ENCODE measurements at regions not wholly inside any gene's neighbourhood (a gene's known extent, or its start where the extent isn't known, plus 50 kb on each side); places are given as distances from the start of the nearest gene placed in this dataset.

DNA sequence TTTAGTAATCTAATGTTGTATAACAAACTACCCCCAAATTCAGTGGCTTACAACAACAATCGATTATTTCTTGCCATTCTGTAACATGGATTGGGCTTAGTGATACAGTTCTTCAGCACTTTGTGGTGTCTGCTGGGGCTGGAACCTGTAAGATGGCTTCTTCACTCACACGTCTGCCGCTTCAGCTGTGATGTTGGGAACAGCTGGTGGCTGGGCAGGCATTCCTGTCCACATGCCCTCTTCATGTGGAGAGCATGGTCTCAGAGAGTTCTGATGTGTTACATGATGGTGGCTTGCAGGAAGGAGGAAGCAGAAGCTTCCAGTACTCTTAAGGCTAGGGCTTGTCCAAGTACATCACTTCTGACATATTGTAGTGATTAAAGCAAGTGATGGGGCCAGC is 276.9 kb downstream of the PTBP2 start:
- no peak for DNase-seq

DNA sequence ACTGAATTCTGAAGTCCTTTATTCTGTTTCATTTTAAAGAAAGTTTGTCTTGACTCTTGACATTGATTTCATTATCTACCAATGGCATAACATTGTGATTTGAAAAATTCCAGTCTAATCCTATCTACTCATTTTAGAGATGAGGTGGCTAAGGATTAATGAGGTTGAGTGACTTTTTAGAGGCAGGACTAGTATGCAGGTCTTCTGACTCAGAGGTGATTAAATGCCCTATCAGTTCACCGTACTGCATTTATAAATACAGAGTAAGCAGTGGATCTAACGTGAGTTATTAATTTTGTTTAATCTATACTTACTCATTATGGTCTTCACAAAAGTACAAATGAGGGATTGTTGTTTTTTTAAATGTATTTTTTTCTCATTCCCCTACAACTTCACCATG is 277.6 kb downstream of the PTBP2 start:
- DNase-seq, result no peak

- no peak for DNase-seq
These were observed 282.5 kb downstream of the PTBP2 start for GRCh38 chr1:97004054-97004453.

DNA sequence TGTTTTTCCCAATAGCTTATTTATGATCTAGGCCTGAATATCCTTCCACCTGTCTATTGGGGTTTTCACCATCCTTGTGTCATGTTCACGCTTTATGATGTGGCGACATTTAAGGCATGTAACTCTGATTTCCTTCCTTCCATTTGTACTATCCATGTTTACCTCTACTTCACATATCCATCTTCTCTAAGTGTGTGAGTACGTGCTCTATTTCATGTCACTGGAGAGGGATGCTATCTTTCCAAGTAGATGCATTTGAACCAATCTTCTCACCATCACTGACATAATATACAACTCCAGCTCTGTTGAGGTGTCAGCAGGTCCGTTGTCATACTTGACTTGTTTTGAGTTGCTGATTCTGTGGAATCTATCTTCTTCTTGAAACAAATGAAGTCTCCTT is 283.2 kb downstream of the PTBP2 start:
- DNase-seq, result no peak

- peak; percentile 40 for DNase-seq
These were observed 284.6 kb downstream of the PTBP2 start for GRCh38 chr1:97006044-97006661.

DNA sequence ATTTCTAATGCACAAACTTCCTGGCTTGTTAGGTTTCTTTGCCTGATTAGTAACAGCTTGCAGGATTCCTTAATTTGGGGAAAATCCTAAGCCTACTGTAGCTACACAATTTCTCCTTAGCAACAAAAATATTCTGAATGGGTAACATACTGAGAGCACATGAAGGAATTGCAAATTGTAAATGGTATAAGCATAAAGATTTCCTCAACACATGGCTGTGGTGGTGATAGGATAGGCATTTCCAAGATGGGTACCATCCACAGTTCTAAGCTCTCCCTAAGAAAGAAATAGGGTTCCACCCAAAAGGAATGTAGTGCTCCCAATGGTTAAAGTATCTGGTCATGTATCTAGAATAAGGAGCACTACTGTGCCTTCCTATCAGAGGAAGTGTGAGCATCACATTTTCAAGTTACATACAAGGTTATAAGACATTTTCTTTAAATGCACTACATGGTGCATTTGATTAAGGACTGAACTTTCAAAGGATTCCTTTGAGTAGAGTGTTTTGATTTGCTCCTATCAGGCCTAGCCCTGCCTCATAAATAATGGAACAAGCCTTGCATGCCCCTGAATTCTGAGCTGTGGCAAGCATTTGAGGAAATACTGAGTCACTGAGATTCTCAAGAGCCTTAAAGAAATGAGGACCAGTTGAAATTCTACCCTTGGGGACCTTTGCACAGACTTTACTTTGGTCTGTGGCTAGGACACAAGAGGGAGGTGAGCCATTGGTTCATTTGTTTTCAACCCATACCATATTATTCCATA is 286.4 kb downstream of the PTBP2 start:
- DNase-seq, result no peak

DNA sequence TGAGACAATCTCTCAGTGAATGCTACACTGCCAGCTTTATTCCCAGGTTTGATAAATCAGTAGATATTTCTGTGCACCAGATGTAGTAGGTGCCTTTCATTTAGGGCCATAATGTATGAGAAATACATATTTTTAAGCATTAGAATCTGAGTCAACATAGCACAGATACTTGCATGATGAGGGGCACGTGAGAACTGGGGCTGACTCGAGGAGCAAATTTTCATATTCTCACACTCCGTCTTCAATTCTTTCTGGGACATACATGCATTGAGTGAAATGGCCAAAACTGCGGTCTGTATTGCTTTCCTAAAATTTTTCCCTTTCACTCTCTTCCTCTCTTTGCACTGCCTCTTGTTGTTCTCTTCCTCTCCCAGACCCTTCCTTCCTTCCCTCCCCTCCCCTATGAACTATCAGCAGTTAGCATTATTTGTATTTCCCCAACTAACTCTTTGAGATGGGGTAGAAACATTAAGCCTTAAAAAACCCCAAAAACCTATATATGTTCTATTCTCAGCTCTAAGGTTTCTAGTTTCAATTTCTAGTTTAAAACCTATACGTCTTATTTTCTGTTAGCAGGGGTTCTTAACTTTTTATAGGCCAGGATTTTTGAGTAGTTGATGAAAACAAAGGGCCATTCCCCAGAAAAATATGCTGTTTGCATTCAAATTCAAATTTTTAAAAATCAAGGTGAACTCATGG is 289.1 kb downstream of the PTBP2 start:
- DNase-seq, result no peak

DNA sequence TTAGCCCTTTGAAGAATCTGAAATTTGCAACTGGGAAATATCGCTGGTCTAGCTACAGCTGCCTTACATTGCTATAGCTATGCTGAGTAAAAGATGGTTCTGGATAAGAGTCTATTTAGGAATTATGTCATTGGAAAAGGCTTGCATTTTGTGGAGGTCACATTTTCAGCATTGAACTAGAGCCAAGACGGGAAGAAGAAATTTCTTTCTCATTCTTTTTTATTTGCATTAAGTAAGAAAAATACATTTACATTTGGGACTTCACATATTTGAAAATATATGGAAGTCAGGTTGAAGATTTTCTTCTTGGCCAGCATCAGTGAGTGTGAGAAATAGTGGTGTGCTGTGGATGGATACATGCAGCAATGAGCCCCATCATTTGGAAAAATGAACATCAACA is 291.6 kb downstream of the PTBP2 start:
- no peak for DNase-seq

DNA sequence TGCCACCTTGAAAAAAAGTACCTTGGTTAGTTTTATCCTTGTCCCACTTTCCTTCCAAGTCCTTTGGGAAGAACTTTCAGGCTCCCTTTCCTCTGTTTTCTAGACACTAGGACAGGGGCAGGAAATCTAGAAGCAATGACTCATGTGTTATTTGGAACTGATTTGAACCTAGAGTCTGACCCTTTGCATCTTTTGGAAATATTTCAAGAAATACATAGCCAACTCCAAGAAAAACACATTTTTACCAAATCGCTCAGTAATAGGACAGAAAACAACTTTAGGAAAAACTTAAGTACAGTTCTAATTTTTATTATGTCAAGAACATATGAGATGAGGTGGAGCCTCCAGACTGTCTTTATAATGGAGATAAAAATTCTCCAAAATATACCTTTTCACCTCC is 292.4 kb downstream of the PTBP2 start:
- no peak for DNase-seq

- no peak for DNase-seq
These were observed 292.8 kb downstream of the PTBP2 start for GRCh38 chr1:97014426-97014825.

DNA sequence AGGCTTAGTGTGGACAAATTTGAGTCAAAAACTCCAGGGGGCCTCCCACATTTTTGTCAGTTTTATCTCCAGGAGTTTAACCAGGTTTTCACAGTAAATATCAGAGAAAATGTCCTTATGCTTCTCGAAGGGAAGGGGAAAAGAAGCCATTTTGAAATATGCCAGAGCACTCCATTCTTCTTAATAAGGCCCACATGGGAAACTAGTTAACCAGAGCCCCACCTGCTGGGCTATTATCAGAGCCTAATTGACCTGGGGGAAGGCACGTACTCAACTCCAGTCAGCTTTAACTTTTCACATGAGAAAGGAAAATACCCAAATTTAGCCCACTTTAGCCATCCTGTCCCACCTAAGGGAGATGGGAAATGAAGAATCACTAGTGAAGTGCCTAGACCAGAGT is 296.3 kb downstream of the PTBP2 start:
- no peak for DNase-seq

Measured in right hindlimb (tissue), 1 donor.